GM12892 (cell line): ENCODE measurements at regions not wholly inside any gene's neighbourhood (a gene's known extent, or its start where the extent isn't known, plus 50 kb on each side); places are given as distances from the start of the nearest gene placed in this dataset.
"Not testable (repeated sequence)": the region's sequence is repeated elsewhere in the genome, so short reads cannot be mapped to it uniquely, and the experiment has no call there.

Experiments used
- DNase-seq: peaks from one replicate; pipeline ENCODE4 v3.0.0; 2011; ENCODE audit not compliant: insufficient read length
- FAIRE-seq: peaks from 2 replicates; lab custom pipeline; 2011; peaks lifted over from hg19 to GRCh38; lab: Jason Lieb, UNC
- POLR2A ChIP-seq: IDR thresholded peaks from 2 replicates; pipeline ENCODE4 v1.6.1; 2011; ENCODE audit warnings: low read depth, low read length, control low read depth
- POLR2AphosphoS5 ChIP-seq: IDR thresholded peaks from 2 replicates; pipeline ENCODE4 v1.6.1; 2011; ENCODE audit warnings: low read depth, low read length, control low read depth
- TAF1 ChIP-seq: IDR thresholded peaks from 2 replicates; pipeline ENCODE4 v1.6.1; 2011; ENCODE audit warnings: low read depth, mild to moderate bottlenecking, control low read depth, low read length, borderline replicate concordance

GRCh38 chr3:26106228-26106627, 316.3 kb downstream of the OXSM start:
- no peak for DNase-seq
- no peak for TF ChIP-seq POLR2AphosphoS5
- no peak for TF ChIP-seq POLR2A
- no peak for TF ChIP-seq TAF1
- FAIRE-seq, result no peak

- DNase-seq (no peak), FAIRE-seq (no peak)
- TF ChIP-seq POLR2AphosphoS5, result no peak
Observed at GRCh38 chr3:26108846-26109489, 319.1 kb downstream of the OXSM start.

- FAIRE-seq, result no peak
- no peak for DNase-seq
- TF ChIP-seq TAF1 (no peak), POLR2AphosphoS5 (no peak), POLR2A (no peak)
Observed at GRCh38 chr3:26114851-26115250, 325.0 kb downstream of the OXSM start.

- TF ChIP-seq POLR2A (no peak), POLR2AphosphoS5 (no peak), TAF1 (no peak)
- DNase-seq (no peak), FAIRE-seq (no peak)
Observed at GRCh38 chr3:26118165-26118564, 328.3 kb downstream of the OXSM start.

GRCh38 chr3:26132942-26133341, 343.1 kb downstream of the OXSM start:
- FAIRE-seq, result no peak
- TF ChIP-seq TAF1 (no peak), POLR2AphosphoS5 (no peak), POLR2A (no peak)
- no peak for DNase-seq

GRCh38 chr3:26141296-26141695, 351.4 kb downstream of the OXSM start:
- no peak for DNase-seq
- no peak for TF ChIP-seq POLR2AphosphoS5
- no peak for TF ChIP-seq TAF1
- TF ChIP-seq POLR2A, result no peak
- no peak for FAIRE-seq

GRCh38 chr3:26145769-26146168, 355.9 kb downstream of the OXSM start:
- FAIRE-seq (no peak), DNase-seq (no peak)
- TF ChIP-seq POLR2AphosphoS5 (no peak), POLR2A (no peak)

- FAIRE-seq, DNase-seq: not testable (repeated sequence)
Observed at GRCh38 chr3:26157428-26157827, 367.5 kb downstream of the OXSM start.

GRCh38 chr3:26171006-26171405, 381.1 kb downstream of the OXSM start:
- FAIRE-seq (no peak), DNase-seq (no peak)
- TF ChIP-seq POLR2AphosphoS5, result no peak
- no peak for TF ChIP-seq POLR2A
- no peak for TF ChIP-seq TAF1

GRCh38 chr3:26191556-26191955, 401.7 kb downstream of the OXSM start:
- no peak for FAIRE-seq
- no peak for DNase-seq
- TF ChIP-seq POLR2A (no peak), TAF1 (no peak), POLR2AphosphoS5 (no peak)

- FAIRE-seq, result no peak
- no peak for DNase-seq
- no peak for TF ChIP-seq TAF1
- no peak for TF ChIP-seq POLR2AphosphoS5
- no peak for TF ChIP-seq POLR2A
Observed at GRCh38 chr3:26193558-26193957, 403.7 kb downstream of the OXSM start.

GRCh38 chr3:26196781-26197180, 406.9 kb downstream of the OXSM start:
- FAIRE-seq (no peak), DNase-seq (no peak)
- TF ChIP-seq TAF1 (no peak), POLR2A (no peak), POLR2AphosphoS5 (no peak)

- DNase-seq, result no peak
- no peak for FAIRE-seq
- TF ChIP-seq POLR2AphosphoS5 (no peak), POLR2A (no peak), TAF1 (no peak)
Observed at GRCh38 chr3:26198609-26199008, 408.7 kb downstream of the OXSM start.
